ENCODE measurements at regions not wholly inside any gene's neighbourhood (a gene's known extent, or its start where the extent isn't known, plus 50 kb on each side); places are given as distances from the start of the nearest gene placed in this dataset.

DNA sequence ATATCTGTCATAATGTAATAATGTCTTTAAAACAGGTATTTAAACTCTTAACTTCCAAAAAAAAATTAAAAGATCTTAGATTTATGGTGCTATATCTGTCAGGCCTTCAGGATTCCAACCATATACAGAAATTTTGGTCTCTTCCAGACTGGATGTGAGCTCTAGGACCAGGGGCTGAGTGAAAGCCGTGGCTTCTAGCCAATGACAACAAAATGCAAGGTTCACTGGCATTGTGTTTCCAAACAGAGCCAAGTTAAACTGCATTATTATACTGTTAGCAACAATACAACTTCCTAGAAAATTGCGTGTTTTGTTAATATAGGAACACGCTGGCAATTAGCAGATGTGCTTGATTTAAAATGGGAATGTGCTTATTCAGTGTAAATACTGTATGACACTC is 809.8 kb upstream of the SOX11 start:
- no peak for TF ChIP-seq POLR2A (IDR thresholded peaks at IDR 0.05)
- TF ChIP-seq, protein P1, sequence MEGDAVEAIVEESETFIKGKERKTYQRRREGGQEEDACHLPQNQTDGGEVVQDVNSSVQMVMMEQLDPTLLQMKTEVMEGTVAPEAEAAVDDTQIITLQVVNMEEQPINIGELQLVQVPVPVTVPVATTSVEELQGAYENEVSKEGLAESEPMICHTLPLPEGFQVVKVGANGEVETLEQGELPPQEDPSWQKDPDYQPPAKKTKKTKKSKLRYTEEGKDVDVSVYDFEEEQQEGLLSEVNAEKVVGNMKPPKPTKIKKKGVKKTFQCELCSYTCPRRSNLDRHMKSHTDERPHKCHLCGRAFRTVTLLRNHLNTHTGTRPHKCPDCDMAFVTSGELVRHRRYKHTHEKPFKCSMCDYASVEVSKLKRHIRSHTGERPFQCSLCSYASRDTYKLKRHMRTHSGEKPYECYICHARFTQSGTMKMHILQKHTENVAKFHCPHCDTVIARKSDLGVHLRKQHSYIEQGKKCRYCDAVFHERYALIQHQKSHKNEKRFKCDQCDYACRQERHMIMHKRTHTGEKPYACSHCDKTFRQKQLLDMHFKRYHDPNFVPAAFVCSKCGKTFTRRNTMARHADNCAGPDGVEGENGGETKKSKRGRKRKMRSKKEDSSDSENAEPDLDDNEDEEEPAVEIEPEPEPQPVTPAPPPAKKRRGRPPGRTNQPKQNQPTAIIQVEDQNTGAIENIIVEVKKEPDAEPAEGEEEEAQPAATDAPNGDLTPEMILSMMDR (IDR thresholded peaks at IDR 0.05) = no peak

Measured in breast epithelium (tissue), 3 donors.